GM21423 (cell line): ENCODE measurements at regions not wholly inside any gene's neighbourhood (a gene's known extent, or its start where the extent isn't known, plus 50 kb on each side); places are given as distances from the start of the nearest gene placed in this dataset.

Source experiments
- ATAC-seq: cut with Tn5 transposase; IDR thresholded peaks from one replicate; pipeline ENCODE4 v1.9.1; 2021; ENCODE audit warnings: mild to moderate bottlenecking, moderate library complexity; ENCODE audit not compliant: unreplicated experiment

DNA sequence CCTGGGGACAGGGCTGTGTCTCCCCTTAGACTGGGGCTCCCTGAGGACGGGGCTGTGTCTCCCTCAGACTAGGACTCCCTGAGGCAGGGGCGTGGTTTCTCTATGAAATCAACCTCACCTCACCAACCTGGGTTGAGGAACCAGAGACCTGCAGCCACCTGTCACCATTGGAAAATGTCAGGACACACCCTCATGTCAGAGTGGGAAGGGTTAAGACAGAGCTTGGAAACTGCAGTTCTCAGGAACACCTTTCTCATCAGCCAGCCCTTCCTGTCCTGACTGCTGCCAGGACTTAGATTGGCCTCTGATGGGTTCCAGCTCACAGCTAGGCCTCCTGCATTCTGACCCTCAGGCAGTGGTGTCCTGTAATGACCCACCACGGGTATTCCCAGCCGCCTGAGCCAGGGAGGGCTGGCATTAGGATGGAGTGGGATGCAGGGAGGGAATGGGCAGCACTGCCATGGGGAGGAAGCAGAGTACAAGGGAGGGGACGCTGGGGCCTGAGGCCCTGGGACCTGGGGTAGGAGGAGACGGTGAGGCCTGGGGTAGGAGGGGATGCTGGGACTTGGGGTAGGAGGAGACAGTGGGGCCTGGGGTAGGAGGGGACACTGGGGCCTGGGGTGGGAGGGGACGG, 76.3 kb downstream of the MRPL14 start:
- no peak for ATAC-seq

DNA sequence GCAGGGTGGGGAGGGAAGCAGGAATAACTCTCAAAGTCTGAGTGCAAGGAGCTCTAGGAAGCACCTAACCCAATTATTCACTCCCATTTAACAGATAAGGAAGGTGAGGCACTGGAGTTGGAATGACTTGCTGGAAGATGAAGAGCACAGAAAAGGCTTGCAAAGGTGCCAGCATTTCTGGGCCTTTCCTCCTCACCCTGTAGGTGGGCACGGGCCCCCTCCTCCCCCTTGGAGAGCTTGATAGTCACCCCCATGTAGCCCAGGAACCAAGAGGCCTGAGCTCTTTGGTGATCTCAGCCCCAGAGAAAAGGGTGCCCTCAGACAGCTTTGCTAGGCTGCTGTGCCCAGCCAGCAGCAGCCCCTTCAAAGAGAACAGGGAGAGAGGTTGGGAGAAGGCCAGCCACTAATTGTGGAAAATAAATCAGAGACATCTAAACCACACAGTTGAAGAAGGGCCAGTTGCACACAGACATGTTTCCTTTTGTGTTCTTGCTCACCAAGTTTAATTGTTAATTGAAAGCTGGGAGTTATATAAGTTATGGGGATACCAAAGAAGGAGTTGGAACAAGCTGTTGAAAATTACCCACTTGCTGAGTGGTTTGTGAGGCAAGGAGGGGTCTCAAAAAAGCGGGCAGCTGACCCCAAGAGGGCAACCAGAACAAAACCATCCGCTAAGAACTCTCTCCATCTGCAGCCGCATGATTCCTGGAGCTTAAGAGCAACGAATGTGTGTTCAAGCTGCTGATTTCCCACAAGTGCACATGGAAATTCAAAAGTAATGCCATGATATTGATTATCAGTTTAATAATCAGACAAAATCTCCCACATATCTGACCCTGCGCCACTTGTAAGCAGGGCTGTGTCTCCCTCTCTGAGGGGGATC, 77.0 kb downstream of the MRPL14 start:
- ATAC-seq, result no peak

DNA sequence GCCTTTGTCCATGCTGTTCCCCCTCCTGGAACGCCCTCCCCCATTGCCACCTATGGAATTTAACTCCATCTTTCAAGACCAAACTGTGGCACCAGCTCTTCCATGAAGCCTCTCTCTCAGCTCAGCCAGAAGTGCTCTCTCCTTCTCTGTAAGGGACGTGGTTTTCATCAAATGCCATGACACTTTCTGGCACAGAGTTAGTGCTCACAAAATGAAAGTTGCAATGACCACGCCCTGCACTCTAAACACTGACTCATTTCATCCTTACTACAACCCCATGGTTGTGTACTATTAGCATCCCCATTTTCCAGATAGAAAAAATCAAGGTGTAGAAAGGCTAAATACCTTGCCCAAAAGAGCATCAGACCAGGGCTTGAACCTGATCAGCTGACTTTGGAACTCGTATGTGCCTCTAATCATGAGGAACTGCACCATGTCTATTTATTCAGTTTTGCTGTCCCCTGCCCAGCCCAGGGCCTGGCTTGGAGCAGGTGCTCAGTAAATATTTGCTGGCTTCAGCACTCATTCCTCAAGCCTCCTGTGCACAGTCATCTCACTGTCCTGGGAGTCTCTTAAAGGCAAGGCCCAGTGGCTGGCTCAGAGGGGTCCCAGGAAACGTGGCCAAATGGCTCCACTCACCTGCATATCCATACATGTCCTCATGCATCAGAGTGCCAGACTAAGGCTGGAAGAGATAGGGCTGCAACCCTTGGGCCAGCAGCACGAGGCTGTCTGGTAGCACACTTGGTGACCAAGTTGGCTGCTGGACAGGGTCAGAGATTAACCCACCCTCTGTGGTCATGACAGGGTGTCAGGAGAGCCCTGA, 77.9 kb downstream of the MRPL14 start:
- ATAC-seq, result no peak

DNA sequence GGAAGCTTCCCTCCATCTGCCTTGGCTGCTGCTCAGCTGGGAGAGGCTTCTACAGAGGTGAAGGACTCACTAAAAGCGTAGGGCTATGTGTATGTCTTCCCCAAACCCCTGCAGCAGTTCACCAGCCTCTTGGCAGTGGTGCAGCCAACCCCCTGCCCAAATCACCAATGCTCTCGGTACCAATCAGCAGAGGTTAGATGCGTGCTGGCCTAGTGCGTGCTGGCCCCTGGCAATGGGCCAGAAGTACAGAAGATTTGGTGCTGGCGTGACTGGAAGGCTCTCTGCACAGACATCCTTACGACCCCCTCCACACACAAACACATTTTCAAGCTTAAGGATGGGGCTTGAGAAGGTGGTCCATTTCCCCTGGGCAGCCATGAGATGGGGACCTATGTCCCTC, 79.0 kb downstream of the MRPL14 start:
- ATAC-seq, result no peak

DNA sequence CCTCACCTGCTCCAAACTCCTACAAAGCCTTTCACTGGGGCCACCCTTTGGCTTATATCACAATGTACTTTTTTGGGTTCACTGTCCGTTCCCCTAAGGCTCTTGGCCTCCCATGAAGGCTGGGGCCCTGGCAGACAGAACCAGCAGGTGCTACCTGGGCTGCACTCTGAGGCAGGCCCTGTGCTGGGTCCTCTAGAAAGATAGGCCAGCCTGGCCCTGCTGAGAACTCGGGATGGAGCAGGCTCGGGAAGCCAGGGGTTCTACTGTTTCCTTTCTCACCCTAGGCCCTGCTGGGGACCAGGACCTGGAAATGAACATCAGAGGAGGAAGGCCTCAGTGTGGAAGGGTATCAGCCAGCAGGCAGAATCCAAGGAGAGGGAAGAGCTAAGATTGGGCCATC, 79.5 kb downstream of the MRPL14 start:
- ATAC-seq, result no peak

DNA sequence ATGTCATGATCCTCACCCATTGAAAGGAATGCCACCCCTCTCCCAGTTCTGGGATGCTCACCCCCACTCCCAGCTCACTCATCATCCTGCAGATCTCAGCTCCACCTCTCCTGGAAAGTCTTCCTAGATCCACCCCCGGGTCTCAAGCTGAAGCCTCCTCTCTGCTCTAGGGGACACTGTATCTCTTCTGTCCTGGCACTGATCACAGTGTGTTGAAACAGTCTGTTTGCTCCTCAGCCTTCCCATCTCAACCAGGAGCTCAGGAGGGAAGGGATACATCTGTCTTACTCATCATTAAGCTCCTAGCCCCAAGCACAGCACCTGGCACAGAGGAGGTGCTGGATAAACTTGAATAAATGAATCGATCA, 80.1 kb downstream of the MRPL14 start:
- ATAC-seq, result no peak

DNA sequence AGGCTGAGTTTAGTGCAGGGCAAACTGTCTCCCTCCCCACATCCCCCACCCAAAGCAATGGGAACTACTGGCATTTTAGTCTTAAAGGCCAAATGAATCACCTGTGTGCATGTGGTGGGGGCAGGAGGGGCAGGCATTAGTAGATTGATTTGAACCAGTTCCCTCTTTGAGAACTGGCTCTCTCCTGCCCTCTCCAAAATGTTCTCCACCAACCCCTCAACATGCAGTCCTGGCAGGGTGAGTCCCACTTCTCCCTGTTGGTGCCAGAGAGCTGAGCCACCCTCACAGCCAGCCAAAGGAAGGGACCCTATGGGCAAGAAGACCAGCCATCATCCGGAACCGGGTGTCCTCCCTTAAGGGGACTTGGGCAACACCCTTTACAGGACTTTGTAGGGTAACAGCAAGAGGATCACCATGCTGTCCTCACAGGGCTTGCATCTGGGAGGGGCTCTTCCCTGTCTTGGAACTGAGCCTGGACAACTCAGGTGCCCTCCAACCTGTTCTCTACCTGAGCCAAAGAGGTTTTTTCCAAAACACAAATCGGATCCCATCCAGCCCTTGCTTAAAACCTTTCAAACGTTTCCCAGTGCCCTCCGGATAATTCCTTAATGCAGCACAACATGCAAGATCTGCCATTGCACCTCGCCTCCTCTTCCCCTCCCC, 80.6 kb downstream of the MRPL14 start:
- no peak for ATAC-seq

DNA sequence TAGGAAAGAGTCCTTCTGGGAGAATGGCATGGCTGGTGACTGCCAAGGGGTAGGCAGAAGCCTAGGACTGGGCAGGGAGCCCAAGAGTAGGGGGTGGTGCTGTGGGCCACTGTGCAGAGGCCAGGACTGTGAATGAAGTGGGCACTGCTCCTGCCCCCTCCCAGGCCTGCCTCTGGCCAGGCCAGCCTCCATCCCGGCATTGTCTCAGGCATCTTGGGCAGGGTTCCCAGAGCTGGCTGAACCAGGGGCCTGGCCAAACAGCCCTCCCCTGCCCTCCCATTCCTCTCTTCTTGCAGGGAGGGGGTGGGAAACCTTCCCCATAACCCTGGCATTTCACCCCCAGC, 81.6 kb downstream of the MRPL14 start:
- no peak for ATAC-seq

DNA sequence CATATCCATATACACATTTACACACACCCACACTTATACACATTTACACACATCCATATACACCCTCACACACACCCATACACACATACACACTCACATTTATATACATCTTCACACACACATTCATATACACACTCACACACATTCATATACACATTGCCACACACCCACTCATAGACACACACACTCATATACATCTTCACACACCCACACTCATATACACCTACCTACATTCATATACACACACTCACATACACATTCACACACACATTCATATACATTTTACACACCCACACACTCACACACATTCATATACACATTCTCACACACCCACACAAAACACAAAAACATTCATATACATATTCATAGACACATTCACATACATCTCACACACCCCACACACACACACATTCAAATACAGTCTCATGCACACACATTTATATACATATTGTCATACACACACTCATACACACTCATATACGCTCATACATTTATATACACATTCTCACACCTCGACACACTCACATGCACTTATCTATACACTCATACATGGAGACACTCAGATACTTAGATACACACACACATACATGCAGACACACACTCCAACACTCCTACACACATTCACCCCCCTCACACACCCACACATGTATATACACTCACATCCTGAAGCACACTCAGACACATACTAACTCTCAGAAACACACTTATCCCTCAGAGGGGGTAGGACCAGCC, 82.1 kb downstream of the MRPL14 start:
- ATAC-seq, result no peak

DNA sequence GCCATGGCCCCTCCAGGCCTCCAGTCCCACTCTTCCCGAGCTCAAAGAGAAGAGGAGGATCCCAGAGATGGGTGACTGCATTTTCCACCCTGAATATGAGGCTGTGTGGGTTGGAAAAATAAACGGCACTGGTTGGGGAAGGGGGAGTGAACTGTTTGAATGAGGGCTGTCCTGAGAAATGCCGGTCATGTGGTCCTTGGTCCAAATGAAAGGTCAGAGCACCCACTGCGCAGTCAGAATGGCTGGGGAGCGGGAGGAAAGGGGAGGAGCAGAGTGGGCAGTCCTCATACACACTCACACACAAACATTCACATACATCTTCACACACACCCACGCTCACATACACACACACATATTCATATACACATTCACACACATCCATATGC, 83.1 kb downstream of the MRPL14 start:
- no peak for ATAC-seq

DNA sequence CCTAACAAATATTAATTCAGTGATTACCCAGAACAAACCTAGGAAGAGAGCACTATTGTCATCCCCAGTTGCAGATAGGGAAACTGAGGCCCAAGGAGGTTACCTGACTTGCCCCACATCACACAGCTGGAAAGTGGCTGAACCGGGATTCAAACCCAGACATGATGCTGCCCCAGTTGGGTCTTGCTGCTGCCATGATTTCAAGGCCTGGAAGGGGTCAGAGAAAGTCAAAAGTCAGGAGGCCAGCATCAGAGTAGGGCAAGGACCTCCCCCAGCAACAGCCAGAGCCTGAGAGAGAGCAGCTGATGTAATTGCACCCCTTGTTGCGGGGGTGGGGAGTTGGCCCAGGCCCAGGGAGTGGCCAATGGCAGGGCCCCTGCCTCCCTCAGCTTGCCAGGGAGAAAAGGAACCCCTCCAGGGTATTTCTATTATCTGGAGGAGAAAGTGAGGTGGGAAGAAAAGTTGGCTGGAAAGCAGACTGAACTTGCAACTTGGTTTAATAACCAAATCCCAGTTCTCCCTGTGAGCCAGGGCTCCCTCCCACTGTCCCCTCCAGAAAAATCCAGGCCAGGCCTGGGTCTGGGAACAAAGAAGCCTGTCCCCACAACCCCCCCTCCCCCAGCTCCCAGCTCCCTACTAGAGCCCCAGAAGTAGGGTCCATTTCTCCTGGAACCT, 83.6 kb downstream of the MRPL14 start:
- no peak for ATAC-seq

DNA sequence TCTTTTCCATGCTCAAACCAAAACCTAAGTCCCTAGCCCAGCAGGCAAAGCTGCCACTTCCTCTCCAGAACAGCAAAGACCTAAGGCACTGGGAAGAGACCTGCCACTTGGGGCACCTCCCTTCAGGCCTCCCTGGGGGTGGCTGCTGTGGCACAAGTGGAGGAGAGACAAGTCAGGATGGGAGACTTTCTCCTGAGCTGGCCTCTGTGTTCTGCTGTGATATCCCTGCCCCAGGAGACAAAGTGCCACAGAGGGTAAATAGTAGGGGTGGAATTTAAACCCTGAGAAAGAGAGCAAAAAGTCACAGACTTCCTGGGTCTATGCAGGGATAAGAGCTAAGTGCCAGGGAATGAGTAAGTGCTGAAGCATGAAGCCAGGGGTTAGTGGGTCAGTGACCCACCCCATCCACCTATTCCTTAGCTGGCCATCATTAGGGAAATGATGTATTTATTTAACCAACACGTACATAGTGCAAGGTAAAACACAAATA, 84.2 kb downstream of the MRPL14 start:
- ATAC-seq, result no peak

DNA sequence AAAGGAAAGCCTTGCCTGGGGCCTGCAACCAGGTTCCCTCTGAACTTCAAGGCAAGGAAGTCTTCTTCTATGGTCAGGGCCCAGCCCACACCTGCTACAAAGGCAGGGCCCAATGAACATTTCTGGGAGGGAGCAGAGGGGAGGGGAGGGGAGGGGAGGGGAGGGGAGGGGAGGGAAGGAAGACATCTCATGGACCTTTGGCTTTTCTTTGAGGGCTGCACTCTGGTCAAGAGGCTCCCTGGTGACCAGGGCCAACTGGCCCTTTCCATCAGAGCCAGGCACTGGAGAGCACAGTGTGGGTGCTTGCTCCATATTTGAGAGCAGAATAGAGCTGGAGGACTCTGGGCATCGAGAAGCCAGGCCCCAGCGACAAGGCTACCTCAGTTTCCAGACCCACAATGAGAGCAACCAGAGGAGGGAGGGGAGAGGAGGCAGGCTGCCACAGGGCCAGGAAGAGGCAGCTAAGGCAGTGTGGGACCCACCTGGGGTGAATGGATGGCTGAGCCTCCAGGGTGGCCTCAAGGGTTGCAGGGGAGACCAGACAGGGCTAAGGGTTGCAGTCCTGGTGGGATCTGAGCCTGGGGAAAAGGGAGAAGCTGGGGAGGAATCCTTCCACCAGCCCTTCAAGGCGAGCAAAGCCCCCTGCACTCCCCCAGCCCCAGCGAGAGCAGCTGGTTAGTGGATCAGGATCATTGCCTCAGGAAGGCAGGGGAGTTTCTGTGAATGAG, 84.8 kb downstream of the MRPL14 start:
- no peak for ATAC-seq

DNA sequence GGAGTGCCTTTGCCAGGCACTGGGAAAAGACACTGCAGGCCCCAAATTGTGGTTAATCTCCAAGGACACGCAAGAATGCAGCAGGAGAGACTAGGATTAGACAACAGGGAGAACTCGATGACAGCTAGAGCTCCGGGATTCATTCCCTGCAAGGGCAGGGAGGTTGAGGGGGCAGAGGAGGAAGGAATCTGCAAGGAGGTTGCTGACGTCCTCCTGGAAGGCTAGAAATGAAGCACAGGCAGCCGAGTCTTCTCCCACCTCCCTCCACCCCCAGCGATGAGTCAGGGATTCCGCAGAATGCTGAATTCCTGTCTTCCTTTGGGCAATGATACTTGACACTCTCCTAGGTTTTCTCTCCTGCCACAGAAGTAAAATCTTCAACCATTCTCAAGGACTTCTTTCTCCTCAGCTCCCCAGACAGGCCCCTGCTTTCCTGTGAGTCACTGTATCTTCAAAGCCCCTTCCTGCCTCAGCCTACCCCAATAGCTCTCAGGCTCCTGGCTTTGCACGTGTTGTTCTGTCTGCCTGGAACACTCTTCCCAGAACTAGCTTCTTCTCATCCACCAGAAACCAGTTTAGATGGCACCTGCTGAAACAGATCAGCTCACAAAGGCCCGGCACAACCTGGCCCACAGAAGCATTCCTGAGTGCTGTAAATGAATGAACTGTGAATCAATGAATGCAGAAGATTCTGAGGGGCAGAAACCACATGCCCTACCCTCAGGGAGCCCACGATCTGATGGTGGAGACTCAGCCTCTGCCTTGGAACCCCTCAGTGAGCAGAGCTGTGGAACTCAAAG, 85.6 kb downstream of the MRPL14 start:
- ATAC-seq, result no peak

DNA sequence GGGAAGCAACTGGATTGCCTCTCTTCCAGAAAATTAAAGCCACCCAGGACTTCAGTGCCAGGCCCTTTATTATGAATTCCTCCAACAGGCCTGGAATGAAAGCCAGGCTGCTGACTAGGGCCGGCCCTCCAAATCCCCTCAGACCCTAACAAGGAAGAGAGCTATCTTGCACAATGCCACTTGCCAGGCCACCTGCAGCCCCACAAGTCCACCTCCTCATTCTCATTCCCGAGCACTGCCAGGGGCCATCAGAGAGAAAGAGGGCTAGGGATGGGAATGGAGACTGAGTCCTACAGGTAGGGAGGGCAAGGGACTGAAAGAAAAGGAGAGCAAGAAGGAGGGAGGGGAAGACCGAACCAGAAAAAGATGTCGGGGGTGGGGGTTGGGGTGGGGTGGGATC, 86.5 kb downstream of the MRPL14 start:
- no peak for ATAC-seq

DNA sequence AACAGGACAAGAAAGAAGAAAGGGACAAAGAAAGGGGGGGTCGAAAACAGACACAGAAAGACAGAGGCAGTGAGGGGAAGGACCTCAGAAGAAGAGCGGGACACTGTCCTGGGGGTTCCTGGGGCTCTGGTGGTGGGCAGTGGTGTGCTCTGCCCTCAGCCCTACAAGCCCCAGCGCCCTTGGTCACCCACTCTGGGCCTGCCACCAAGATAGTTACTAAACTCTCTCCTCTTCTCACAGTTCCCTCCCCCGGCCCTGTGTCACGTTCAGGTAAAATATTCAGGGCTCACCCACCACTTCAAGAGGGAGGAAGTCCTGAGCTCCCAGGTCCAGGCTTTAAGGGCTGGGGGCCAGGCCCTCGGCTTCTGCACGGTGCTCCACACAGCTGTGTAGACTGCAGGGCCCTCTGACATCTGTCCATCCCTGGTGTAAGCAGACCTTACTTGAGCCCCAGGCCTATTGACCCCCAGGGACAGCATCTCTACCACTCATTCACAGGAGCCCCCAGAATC, 87.4 kb downstream of the MRPL14 start:
- no peak for ATAC-seq

DNA sequence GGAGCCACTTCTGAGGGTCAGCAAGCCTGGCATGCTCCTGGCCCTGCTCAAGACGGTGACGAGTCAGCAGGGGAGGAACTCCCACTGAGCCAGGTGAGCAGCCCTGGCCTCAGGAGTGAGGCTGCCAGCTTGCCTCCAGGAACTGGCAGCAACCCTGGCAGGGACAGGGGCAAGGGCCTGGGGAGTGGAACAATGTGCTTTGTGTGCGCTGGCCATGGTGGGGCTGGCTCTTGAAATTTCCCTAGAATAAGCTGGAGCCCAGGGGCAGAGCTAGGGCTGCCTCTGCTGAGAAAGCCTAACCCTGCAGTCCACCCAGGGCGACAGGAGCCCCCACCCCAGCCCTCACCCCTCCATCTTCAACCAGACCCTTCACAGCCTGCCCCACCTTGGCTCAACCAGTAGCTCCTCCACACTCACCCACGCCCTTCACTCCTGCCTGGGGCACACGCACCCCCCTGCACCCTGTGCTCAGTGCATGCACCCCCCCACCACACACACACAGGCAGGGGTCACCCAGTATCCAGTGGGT, 88.0 kb downstream of the MRPL14 start:
- no peak for ATAC-seq

DNA sequence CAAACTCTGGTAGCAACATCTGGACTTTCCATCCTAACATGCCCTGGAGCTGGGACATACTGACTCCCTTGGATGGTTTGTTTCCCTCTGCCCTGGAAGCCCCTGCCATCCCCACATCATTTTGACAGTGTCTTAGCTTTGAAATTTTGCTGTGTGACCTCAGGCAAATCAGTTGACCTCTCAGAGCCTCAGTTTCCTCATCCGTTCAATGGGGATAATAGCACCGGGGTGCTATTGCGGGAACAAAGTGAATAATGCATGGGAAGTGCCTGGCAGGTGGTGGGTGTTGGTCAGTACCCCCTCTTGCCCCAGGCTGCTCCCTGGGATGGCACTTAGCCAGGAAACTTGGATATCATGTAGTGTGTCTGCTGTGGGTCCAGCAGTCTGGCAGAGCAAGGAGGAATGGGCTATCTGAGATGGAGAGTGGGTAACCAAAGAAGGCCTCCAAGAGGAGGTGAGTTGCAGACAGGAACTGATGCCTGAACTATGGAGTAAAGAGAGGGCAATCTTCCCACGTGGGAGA, 88.6 kb downstream of the MRPL14 start:
- no peak for ATAC-seq
